ENCODE measurements at regions not wholly inside any gene's neighbourhood (a gene's known extent, or its start where the extent isn't known, plus 50 kb on each side); places are given as distances from the start of the nearest gene placed in this dataset.

- Histone ChIP-seq H3K4me1 (no peaks in the 10 kb centered on the region), H3K27ac (no peak overlapping the region), H3K36me3 (no peaks in the 10 kb centered on the region), H3K4me3 (no peak overlapping the region), H3K9me3 (no peaks in the 10 kb centered on the region), H3K27me3 (no peaks in the 10 kb centered on the region)
- TF ChIP-seq POLR2AphosphoS5 (IDR thresholded peaks at IDR 0.05), result no peak
- no peak for TF ChIP-seq POLR2A (IDR thresholded peaks at IDR 0.05)
- TF ChIP-seq EP300 (IDR thresholded peaks at IDR 0.05), result no peak
- no peak for TF ChIP-seq CTCF (IDR thresholded peaks at IDR 0.05)
- no peak for ATAC-seq (ENCODE audit: low FRiP score in 2 of 2)
- WGBS, 2 donors, result 54 to 57% methylated on average over 5 of the region's 5 CpGs
- no peak for DNase-seq
Measured at GRCh38 chr16:13463619-13464018, 456.3 kb upstream of the ERCC4 start.

- Histone ChIP-seq H3K27me3 (no peaks in the 10 kb centered on the region), H3K9me3 (no peaks in the 10 kb centered on the region), H3K36me3 (no peaks in the 10 kb centered on the region), H3K4me3 (no peak overlapping the region), H3K4me1 (no peaks in the 10 kb centered on the region), H3K27ac (no peak overlapping the region)
- 62 to 66% methylated on average over 4 of the region's 4 CpGs for WGBS, 2 donors
- no peak for DNase-seq
- TF ChIP-seq EP300 (IDR thresholded peaks at IDR 0.05) (no peak), CTCF (IDR thresholded peaks at IDR 0.05) (no peak), POLR2AphosphoS5 (IDR thresholded peaks at IDR 0.05) (no peak), POLR2A (IDR thresholded peaks at IDR 0.05) (no peak)
- no peak for ATAC-seq (ENCODE audit: low FRiP score in 2 of 2)
Measured at GRCh38 chr16:13471036-13471435, 448.9 kb upstream of the ERCC4 start.

GRCh38 chr16:13478991-13479390 is 441.0 kb upstream of the ERCC4 start:
- H3K4me1 ChIP-seq, result no peaks in the 10 kb centered on the region
- no peak overlapping the region for H3K27ac ChIP-seq
- no peaks in the 10 kb centered on the region for H3K9me3 ChIP-seq
- no peak overlapping the region for H3K4me3 ChIP-seq
- DNase-seq (no peak), ATAC-seq (ENCODE audit: low FRiP score in 2 of 2) (no peak)
- no peak for TF ChIP-seq POLR2A (IDR thresholded peaks at IDR 0.05)
- TF ChIP-seq POLR2AphosphoS5 (IDR thresholded peaks at IDR 0.05), result no peak
- no peak for TF ChIP-seq CTCF (IDR thresholded peaks at IDR 0.05)
- TF ChIP-seq EP300 (IDR thresholded peaks at IDR 0.05), result no peak
- H3K36me3 ChIP-seq, result no peaks in the 10 kb centered on the region
- 77 to 84% methylated on average over 4 of the region's 4 CpGs for WGBS, 2 donors
- no peaks in the 10 kb centered on the region for H3K27me3 ChIP-seq

- no peaks in the 10 kb centered on the region for H3K36me3 ChIP-seq
- no peak for ATAC-seq (ENCODE audit: low FRiP score in 2 of 2)
- H3K27ac ChIP-seq, result no peak overlapping the region
- H3K4me3 ChIP-seq, result no peak overlapping the region
- no peaks in the 10 kb centered on the region for H3K4me1 ChIP-seq
- H3K9me3 ChIP-seq, result no peaks in the 10 kb centered on the region
- no peaks in the 10 kb centered on the region for H3K27me3 ChIP-seq
- no peak for TF ChIP-seq CTCF (IDR thresholded peaks at IDR 0.05)
- no peak for TF ChIP-seq EP300 (IDR thresholded peaks at IDR 0.05)
- TF ChIP-seq POLR2AphosphoS5 (IDR thresholded peaks at IDR 0.05), result no peak
- no peak for TF ChIP-seq POLR2A (IDR thresholded peaks at IDR 0.05)
- DNase-seq, result no peak
- WGBS, 2 donors, result 86 to 92% methylated on average over 7 of the region's 7 CpGs
Measured at GRCh38 chr16:13479549-13479948, 440.4 kb upstream of the ERCC4 start.

GRCh38 chr16:13480801-13481200 is 439.2 kb upstream of the ERCC4 start:
- Histone ChIP-seq H3K27ac (no peak overlapping the region), H3K27me3 (no peaks in the 10 kb centered on the region), H3K36me3 (no peaks in the 10 kb centered on the region), H3K9me3 (no peaks in the 10 kb centered on the region), H3K4me1 (no peaks in the 10 kb centered on the region), H3K4me3 (no peak overlapping the region)
- TF ChIP-seq EP300 (IDR thresholded peaks at IDR 0.05), result no peak
- no peak for TF ChIP-seq POLR2A (IDR thresholded peaks at IDR 0.05)
- no peak for TF ChIP-seq CTCF (IDR thresholded peaks at IDR 0.05)
- no peak for TF ChIP-seq POLR2AphosphoS5 (IDR thresholded peaks at IDR 0.05)
- WGBS, 2 donors, result 65 to 77% methylated on average over 4 of the region's 4 CpGs
- no peak for DNase-seq
- no peak for ATAC-seq (ENCODE audit: low FRiP score in 2 of 2)

Data from upper lobe of left lung (tissue), 6 donors.